GM10266 (cell line): ENCODE measurements at regions not wholly inside any gene's neighbourhood (a gene's known extent, or its start where the extent isn't known, plus 50 kb on each side); places are given as distances from the start of the nearest gene placed in this dataset.

ENCODE experiments used
- DNase-seq: peaks from one replicate; pipeline ENCODE4 v3.0.0; 2012; ENCODE audit errors: extremely low spot score
- CTCF ChIP-seq: IDR thresholded peaks from 2 replicates; pipeline ENCODE4 v1.5.1; 2012; ENCODE audit warnings: mild to moderate bottlenecking, low read depth; ENCODE audit not compliant: control insufficient read depth, insufficient read depth; ENCODE audit errors: missing control alignments

GRCh38 chr11:71365626-71366025 lies 82.6 kb downstream of the DHCR7 start:
- TF ChIP-seq CTCF, result no peak
- DNase-seq, result no peak

- no peak for DNase-seq
- TF ChIP-seq CTCF, result no peak
Observed at GRCh38 chr11:71364806-71365205, 83.4 kb downstream of the DHCR7 start.

- no peak for DNase-seq
- TF ChIP-seq CTCF, result no peak
Observed at GRCh38 chr11:71364176-71364671, 84.0 kb downstream of the DHCR7 start.

GRCh38 chr11:71363721-71364120 lies 84.5 kb downstream of the DHCR7 start:
- TF ChIP-seq CTCF, result no peak

GRCh38 chr11:71358963-71359567 lies 89.1 kb downstream of the DHCR7 start:
- no peak for DNase-seq
- no peak for TF ChIP-seq CTCF

More at GRCh38 chr11:71363721-71364120, 84.5 kb downstream of the DHCR7 start:
- no peak for DNase-seq

GRCh38 chr11:71358122-71358728 lies 90.0 kb downstream of the DHCR7 start:
- TF ChIP-seq CTCF, result no peak
- no peak for DNase-seq

GRCh38 chr11:71357414-71357813 lies 90.8 kb downstream of the DHCR7 start:
- TF ChIP-seq CTCF, result no peak
- DNase-seq, result no peak
